HL-60 (cell line): ENCODE measurements at regions not wholly inside any gene's neighbourhood (a gene's known extent, or its start where the extent isn't known, plus 50 kb on each side); places are given as distances from the start of the nearest gene placed in this dataset.

Experiments used
- DNase-seq, 2 experiments: peaks; one replicate each; pipeline ENCODE4 v3.0.0-alpha.2; 2010 to 2020; ENCODE audit warnings: low read depth in 1 of 2, low spot score in 1 of 2
- H3K27ac ChIP-seq: fragments of 250-450 bp; sonication (Bioruptor Pico); replicated peaks from 2 replicates; pipeline ENCODE4 v1.5.1; 2020; ENCODE audit warnings: mild to moderate bottlenecking, moderate library complexity
- H3K27me3 ChIP-seq: fragments of 250-450 bp; sonication (Bioruptor Pico); 2 replicates; pipeline ENCODE4 v1.5.1; 2021; ENCODE audit warnings: mild to moderate bottlenecking, moderate library complexity; ENCODE audit not compliant: insufficient read depth, poor library complexity, severe bottlenecking
- H3K4me3 ChIP-seq: replicated peaks from 2 replicates; pipeline ENCODE4 v1.5.1; 2011; ENCODE audit warnings: mild to moderate bottlenecking, control low read depth, low read length; ENCODE audit not compliant: insufficient read depth
- CTCF ChIP-seq: IDR thresholded peaks from one replicate; pipeline ENCODE4 v1.5.1; 2011; ENCODE audit warnings: low read length, control low read depth, inconsistent platforms; ENCODE audit not compliant: insufficient read depth
- GABPA ChIP-seq: IDR thresholded peaks from 2 replicates; pipeline ENCODE4 v1.6.1; 2012; ENCODE audit warnings: low read depth
- POLR2AphosphoS5 ChIP-seq: IDR thresholded peaks from 2 replicates; pipeline ENCODE4 v1.6.1; 2012; ENCODE audit warnings: low read depth
- REST ChIP-seq: IDR thresholded peaks from 2 replicates; pipeline ENCODE4 v1.6.1; 2012; ENCODE audit warnings: low read depth; ENCODE audit not compliant: insufficient replicate concordance
- SPI1 ChIP-seq: IDR thresholded peaks from 2 replicates; pipeline ENCODE4 v1.6.1; 2012; ENCODE audit warnings: low read depth, mild to moderate bottlenecking, borderline replicate concordance

- no peak overlapping the region for H3K4me3 ChIP-seq
- H3K27me3 ChIP-seq, result no peaks in the 10 kb centered on the region
- DNase-seq, result no peak
- TF ChIP-seq POLR2AphosphoS5 (no peak), SPI1 (no peak), REST (no peak), GABPA (no peak), CTCF (no peak)
- H3K27ac ChIP-seq, result no peak overlapping the region
Observed at GRCh38 chr5:117623042-117623805, 1048.6 kb upstream of the SEMA6A start.

- TF ChIP-seq POLR2AphosphoS5, result no peak
- TF ChIP-seq SPI1, result no peak
- TF ChIP-seq CTCF, result no peak
- TF ChIP-seq GABPA, result no peak
- no peak for TF ChIP-seq REST
- no peak overlapping the region for H3K4me3 ChIP-seq
Observed at GRCh38 chr5:117621921-117622320, 1047.3 kb upstream of the SEMA6A start.

GRCh38 chr5:117615226-117615625 is 1040.6 kb upstream of the SEMA6A start:
- no peak overlapping the region for H3K27ac ChIP-seq
- TF ChIP-seq REST (no peak), POLR2AphosphoS5 (no peak), SPI1 (no peak), GABPA (no peak), CTCF (no peak)
- no peaks in the 10 kb centered on the region for H3K27me3 ChIP-seq
- H3K4me3 ChIP-seq, result no peak overlapping the region
- DNase-seq, result no peak

More at GRCh38 chr5:117621921-117622320, 1047.3 kb upstream of the SEMA6A start:
- DNase-seq, result no peak
- Histone ChIP-seq H3K27ac (no peak overlapping the region), H3K27me3 (no peaks in the 10 kb centered on the region)
